HG03457 (cell line): ENCODE measurements at regions not wholly inside any gene's neighbourhood (a gene's known extent, or its start where the extent isn't known, plus 50 kb on each side); places are given as distances from the start of the nearest gene placed in this dataset.

ENCODE experiments used
- ATAC-seq: cut with Tn5 transposase; IDR thresholded peaks from one replicate; pipeline ENCODE4 v1.9.1; 2021; ENCODE audit warnings: moderate number of reproducible peaks; ENCODE audit not compliant: unreplicated experiment

GRCh38 chr3:15942936-15943335 is 145.2 kb upstream of the ANKRD28 start:
- ATAC-seq, result no peak

DNA sequence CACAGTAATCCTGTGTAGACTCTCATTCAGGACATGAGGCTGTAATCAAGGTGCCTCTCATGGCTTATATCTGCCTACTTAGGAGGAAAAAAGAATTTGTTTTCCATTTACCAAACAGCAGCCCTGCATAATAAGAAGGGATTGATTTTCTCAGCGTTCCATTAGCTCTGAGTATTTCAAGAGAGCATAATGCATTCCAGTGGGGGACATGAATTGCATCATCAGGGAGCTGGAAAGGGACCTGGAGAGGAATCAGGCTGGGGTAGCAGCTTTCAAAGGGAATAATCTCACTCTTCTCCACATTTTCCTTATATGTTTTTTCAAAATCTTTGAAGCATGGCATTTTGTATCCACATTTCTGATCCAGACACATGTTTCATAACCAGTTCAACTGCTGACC is 150.6 kb upstream of the ANKRD28 start:
- no peak for ATAC-seq

DNA sequence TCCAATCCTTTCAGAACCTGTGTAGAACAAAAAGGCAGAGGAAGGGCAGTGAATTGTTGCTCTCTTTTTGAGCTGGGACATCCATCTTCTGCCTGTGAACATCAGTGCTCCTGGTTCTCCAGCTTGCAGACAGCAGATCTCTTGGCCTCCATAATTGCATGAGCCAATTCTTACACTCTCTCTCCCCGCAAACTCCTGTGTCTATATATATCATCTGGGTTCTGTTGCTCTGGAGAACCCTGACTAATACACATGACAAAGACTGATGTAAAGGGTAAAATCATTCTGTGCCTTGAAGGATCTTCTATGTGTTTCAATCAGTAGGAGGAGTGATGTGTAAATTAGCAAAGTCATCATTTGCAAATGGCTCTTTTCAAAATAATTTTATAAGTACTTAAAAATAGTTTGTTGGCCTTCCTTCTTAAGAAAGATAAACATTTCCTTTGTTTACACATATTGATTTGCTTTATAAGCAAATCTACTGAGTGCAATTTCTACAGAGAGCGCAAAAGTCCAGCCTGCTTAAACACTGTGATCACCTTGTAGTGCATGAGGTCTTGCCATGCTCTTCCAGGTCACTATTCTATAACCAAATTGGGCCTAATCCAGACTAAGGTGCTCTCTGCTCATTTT is 154.9 kb upstream of the ANKRD28 start:
- no peak for ATAC-seq

- no peak for ATAC-seq
Observed at GRCh38 chr3:15953841-15954240, 156.1 kb upstream of the ANKRD28 start.

GRCh38 chr3:15955968-15956367 is 158.2 kb upstream of the ANKRD28 start:
- no peak for ATAC-seq

DNA sequence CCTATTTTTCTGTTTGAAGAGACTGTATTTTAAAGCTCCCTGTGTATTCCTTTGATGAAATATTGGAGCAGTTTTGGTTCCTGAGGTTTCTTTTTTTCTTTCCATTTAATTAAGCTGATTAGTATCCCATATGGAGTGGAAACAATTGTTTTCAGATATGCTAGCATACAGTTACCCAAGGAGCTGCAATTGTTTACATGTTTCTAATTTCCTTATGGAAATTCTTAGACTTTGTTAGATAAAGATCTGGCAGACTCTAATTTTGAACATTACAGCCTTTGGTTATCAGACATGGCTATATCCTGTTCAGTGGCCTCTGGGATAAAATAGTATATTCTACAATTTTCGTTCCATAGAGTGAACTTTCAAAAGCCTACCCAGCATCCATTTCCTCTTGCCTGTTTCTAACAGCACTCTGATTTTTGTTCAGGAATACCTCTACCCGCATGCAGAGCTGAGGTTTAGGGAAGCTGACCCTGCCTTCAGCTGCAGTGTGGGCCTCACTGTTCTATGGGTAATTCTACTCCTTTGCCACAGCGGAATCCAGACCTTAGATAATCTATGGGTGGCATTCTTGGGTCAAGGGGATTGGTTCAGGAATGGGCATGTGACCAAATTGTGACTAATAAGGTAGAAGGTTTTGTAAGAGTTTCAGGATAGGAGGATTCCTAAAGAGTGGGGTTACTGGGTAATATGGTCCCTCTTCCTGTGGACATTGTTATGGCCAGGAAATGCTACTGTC is 161.1 kb upstream of the ANKRD28 start:
- no peak for ATAC-seq

- no peak for ATAC-seq
Observed at GRCh38 chr3:15959434-15959811, 161.6 kb upstream of the ANKRD28 start.

DNA sequence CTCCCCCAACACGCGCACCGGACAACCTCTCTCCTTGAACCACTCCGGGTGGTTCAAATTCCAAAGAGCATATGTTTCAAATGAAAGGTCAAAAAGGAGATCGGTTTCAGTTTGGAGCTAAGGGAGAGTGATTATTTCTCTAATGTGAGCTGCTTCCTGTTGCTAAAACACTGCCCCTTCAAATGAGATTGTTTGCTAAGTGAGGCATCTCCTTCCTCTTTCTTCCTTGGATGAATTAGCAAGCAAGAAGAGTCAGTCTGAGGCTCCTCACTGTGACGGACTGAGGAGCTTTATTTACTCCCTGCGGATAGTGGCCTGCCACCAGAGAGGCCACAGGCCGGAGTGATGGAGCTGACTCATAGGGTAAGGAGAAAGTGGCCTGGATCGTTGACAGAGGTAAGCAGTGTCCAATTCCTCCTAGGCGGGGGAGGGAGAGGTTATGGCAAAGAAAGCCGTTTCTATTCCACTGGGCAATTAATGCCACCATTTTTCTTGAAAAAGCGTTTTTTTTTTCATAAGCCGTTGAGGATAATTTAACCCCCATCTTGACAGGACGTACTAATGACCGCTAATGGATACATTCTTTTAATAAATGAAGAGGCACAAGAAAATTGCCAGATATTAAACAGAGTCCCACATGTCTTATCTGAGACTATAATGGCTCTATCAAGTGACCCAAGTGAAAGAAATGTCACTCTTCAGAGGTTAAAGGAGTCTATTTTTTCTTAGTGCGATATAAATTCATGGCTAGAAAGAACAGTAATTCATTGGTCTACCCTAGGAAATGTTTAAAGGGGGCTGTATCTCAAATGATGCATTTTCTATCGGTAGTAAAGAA is 167.0 kb upstream of the ANKRD28 start:
- ATAC-seq, result no peak

DNA sequence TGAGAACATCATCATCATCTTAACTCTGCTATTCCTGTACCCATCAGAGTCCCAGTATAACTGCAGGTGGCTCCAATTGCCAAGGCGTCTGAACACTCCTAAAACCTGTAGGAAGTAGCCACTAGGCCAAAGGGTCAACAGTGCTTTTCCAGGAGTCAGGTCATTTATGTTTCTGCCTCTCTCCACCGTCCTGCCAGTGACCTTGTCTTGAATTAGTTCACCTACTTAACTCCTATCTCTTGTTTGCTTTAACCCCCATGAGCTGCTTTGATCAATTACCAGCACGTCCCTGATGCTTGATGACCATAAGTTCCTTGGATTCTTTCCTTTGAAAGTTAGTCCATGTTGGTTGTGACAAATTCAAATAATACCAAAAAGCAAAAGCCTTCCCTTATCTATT is 169.8 kb upstream of the ANKRD28 start:
- no peak for ATAC-seq

DNA sequence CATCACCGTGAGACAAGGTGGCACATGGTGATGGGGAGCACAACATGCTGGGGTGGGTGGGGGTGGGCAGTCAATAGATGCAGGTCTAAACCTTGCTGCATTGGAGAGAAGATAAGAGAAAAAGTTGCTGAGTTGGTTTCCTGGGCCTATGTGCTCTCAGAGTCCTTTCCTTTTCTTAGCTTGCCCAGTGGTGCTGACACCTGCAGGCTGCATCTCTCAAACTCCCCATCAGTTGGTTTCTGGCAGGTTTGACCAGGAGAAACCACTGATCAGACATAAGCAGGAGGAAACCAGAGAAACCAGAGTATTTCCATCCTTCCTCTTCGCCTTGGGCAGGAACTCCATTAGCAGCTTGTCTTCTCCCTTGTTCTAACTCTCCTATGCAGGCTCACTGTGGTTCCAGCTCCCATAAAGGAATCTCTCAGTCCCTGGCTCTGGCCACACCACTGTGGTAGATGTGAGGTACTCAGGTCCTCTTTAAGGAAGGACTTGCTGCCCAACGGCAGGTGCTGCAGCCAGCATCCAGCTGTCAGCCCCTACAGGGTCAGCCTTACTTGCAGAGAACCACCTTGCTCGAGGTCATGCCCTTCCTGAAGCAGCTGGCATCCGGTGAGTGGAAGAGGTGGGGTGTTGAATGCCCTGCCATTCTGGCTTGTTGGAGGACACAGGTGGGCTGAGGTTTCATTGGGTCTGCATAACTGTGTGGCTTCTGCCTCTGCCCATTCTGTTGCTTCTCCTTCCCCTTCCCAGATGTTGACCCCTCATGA is 172.3 kb upstream of the ANKRD28 start:
- no peak for ATAC-seq

- ATAC-seq, result no peak
Observed at GRCh38 chr3:15973414-15973813, 175.6 kb upstream of the ANKRD28 start.

- no peak for ATAC-seq
Observed at GRCh38 chr3:15973940-15974339, 176.2 kb upstream of the ANKRD28 start.

DNA sequence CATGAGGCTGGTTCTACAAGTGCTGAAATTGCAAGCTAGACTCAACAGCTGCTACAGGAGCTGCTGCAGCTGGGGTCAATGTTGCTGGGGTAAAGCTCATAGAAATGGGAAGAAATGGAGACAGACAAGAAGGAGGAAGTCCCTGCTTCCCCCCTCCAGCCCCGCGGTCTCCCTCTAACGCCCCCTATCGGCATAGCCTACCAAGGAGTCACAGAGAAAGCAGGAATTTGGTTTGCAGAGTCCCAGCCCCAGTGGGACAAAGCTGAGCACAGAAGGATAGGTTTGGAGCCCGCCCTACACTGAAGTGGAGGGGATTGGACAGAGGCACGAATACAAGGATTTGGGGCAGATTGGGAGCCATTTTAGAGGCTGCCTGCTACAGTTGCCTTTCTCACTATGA is 176.9 kb upstream of the ANKRD28 start:
- no peak for ATAC-seq

DNA sequence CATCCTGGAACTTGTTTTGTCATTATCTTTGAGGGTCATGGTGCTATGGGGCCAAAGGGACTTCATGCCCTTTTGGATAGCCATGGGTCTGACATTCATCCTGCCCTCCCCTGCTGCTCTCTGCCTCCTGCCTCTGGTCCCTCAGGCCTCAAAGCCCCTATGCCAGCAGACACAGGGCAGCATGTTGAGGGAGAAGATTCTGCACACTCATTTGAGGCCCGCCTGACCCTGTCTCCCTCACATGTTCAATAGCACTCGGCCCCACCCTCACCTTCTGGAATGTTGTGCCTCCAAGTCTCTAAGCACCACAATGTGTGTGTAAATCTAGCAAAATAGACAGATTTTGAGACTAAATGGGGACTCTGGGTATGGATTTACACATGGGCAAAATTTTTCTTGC is 178.7 kb upstream of the ANKRD28 start:
- ATAC-seq, result no peak

- no peak for ATAC-seq
Observed at GRCh38 chr3:15977090-15977489, 179.3 kb upstream of the ANKRD28 start.

GRCh38 chr3:15977598-15978232 is 179.9 kb upstream of the ANKRD28 start:
- no peak for ATAC-seq

- ATAC-seq, result no peak
Observed at GRCh38 chr3:15978801-15979200, 181.0 kb upstream of the ANKRD28 start.

DNA sequence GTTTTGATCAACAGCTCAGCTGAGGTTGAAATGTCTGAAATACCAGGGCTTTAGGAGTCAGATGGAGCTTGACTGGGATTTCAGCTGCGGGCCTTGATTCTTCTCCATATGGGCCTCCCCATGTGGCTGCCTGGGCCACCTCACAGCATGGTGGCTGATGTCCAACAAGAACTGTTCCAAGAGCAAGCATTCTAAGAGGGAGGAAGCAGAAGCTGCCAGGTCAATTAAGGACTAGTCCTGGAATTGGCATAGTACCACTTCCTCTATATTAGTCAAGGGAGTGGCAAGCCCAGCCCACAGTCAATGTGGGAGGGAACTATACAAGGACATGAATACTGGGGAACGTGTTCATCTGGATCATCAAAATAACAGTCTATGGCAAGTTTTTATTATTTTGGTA is 181.7 kb upstream of the ANKRD28 start:
- ATAC-seq, result no peak

GRCh38 chr3:15979900-15980299 is 182.1 kb upstream of the ANKRD28 start:
- ATAC-seq, result no peak

DNA sequence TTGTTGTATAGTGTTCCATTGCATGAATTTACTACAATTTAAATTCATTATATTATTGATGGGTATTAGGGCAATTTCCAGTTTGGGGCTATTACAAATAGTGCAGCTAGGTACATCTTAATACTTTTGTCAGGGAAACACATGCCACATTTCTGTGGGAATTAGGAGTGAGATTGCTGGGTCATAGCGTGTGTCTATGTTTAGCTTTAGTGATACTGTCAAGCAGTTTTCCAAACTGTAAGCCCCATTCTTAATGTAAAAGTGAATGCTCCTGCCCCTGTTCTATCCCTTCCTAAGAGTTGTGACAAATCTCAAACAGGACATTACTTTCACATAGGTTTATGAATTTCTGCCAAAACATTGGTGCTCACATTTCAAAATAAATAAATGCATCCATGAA is 184.5 kb upstream of the ANKRD28 start:
- ATAC-seq, result no peak
